Mucosa of stomach (tissue), 1 donor: ENCODE measurements at regions not wholly inside any gene's neighbourhood (a gene's known extent, or its start where the extent isn't known, plus 50 kb on each side); places are given as distances from the start of the nearest gene placed in this dataset.

ENCODE experiments used
- H3K27me3 ChIP-seq: one replicate; pipeline ENCODE4 v1.7.0; 2013; ENCODE audit warnings: mild to moderate bottlenecking, low read length; ENCODE audit not compliant: control insufficient read depth, insufficient read depth
- H3K36me3 ChIP-seq: one replicate; pipeline ENCODE4 v1.7.0; 2013; ENCODE audit warnings: low read length; ENCODE audit not compliant: control insufficient read depth, insufficient read depth
- H3K4me1 ChIP-seq: one replicate; pipeline ENCODE4 v1.7.0; 2013; ENCODE audit warnings: mild to moderate bottlenecking, low read length; ENCODE audit not compliant: control insufficient read depth, insufficient read depth
- H3K4me3 ChIP-seq: one replicate; pipeline ENCODE4 v1.7.0; 2013; ENCODE audit warnings: low read length
- H3K9ac ChIP-seq: one replicate; pipeline ENCODE4 v1.7.0; 2013; ENCODE audit warnings: mild to moderate bottlenecking, low read length, moderate library complexity
- H3K9me3 ChIP-seq: one replicate; pipeline ENCODE4 v1.7.0; 2013; ENCODE audit warnings: mild to moderate bottlenecking, low read length, moderate library complexity; ENCODE audit not compliant: control insufficient read depth
- donor health status: Pancreatic carcinoma.

GRCh38 chr1:87888446-87888845 is 559.8 kb downstream of the LMO4 start:
- no peaks in the 10 kb centered on the region for H3K27me3 ChIP-seq
- H3K4me3 ChIP-seq = no peak overlapping the region
- H3K9me3 ChIP-seq = no peaks in the 10 kb centered on the region
- H3K9ac ChIP-seq = no peak overlapping the region
- no peaks in the 10 kb centered on the region for H3K36me3 ChIP-seq
- H3K4me1 ChIP-seq = peaks cover 23% of the 10 kb centered on the region

- Histone ChIP-seq H3K4me3 (no peak overlapping the region), H3K9me3 (no peaks in the 10 kb centered on the region), H3K4me1 (no peaks in the 10 kb centered on the region), H3K9ac (no peak overlapping the region), H3K36me3 (no peaks in the 10 kb centered on the region), H3K27me3 (no peaks in the 10 kb centered on the region)
Observed at GRCh38 chr1:87894062-87894461, 565.4 kb downstream of the LMO4 start.

DNA sequence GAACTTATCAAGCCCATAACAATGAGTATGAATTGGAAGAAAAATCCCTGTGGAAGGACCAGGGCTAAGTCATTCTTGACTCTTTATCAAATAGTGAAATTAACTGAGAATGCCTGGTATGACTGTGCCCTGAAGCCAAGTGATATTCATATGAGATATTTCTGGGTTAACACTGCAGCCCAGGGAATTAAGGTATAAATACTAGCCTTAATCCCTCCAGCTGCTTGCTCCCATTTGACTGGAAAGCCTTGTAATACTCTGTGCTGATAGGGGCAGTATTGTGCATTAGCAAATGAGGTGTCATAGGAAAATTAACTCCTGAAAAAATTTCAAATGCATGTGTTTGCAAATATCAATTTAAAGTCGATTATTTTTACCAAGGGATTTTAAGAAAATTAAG is 568.8 kb downstream of the LMO4 start:
- peaks cover under 1% of the 10 kb centered on the region for H3K4me1 ChIP-seq
- H3K9ac ChIP-seq = no peak overlapping the region
- no peak overlapping the region for H3K4me3 ChIP-seq
- no peaks in the 10 kb centered on the region for H3K9me3 ChIP-seq
- H3K27me3 ChIP-seq = no peaks in the 10 kb centered on the region
- no peaks in the 10 kb centered on the region for H3K36me3 ChIP-seq

GRCh38 chr1:87898431-87898830 is 569.8 kb downstream of the LMO4 start:
- H3K4me1 ChIP-seq = peaks cover 9% of the 10 kb centered on the region
- no peaks in the 10 kb centered on the region for H3K36me3 ChIP-seq
- H3K9me3 ChIP-seq = no peaks in the 10 kb centered on the region
- H3K9ac ChIP-seq = no peak overlapping the region
- H3K4me3 ChIP-seq = no peak overlapping the region
- no peaks in the 10 kb centered on the region for H3K27me3 ChIP-seq

- no peak overlapping the region for H3K4me3 ChIP-seq
- no peaks in the 10 kb centered on the region for H3K27me3 ChIP-seq
- H3K9me3 ChIP-seq = no peaks in the 10 kb centered on the region
Observed at GRCh38 chr1:87899017-87899416, 570.3 kb downstream of the LMO4 start.

DNA sequence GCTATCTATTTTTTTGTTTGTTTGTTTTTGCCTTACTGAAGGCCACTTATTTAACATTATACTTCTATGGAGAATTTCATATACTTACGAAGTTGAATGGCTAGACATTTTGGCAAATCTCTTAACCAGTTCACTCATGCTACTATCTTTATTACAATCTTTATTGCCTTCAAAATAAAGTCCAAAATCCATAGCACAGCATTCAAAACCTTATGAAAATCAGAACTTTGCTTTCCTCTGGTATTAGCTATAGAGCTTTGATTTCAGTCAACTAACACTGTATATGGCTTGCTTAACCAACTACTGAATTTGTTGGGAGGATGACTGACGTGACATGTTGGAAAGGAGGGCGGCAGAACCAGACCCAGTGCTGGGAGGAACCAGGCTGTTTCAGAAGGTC is 571.1 kb downstream of the LMO4 start:
- no peaks in the 10 kb centered on the region for H3K27me3 ChIP-seq
- no peaks in the 10 kb centered on the region for H3K36me3 ChIP-seq
- H3K4me3 ChIP-seq = no peak overlapping the region
- peaks cover 9% of the 10 kb centered on the region for H3K4me1 ChIP-seq
- H3K9ac ChIP-seq = no peak overlapping the region
- H3K9me3 ChIP-seq = no peaks in the 10 kb centered on the region

More at GRCh38 chr1:87899017-87899416, 570.3 kb downstream of the LMO4 start:
- no peaks in the 10 kb centered on the region for H3K36me3 ChIP-seq
- peaks cover 9% of the 10 kb centered on the region for H3K4me1 ChIP-seq
- H3K9ac ChIP-seq = no peak overlapping the region

GRCh38 chr1:87902830-87903229 is 574.1 kb downstream of the LMO4 start:
- Histone ChIP-seq H3K9me3 (no peaks in the 10 kb centered on the region), H3K27me3 (no peaks in the 10 kb centered on the region), H3K36me3 (no peaks in the 10 kb centered on the region), H3K4me1 (peaks cover 9% of the 10 kb centered on the region), H3K9ac (no peak overlapping the region), H3K4me3 (no peak overlapping the region)

GRCh38 chr1:87903242-87903641 is 574.6 kb downstream of the LMO4 start:
- Histone ChIP-seq H3K36me3 (no peaks in the 10 kb centered on the region), H3K27me3 (no peaks in the 10 kb centered on the region), H3K4me1 (peaks cover 9% of the 10 kb centered on the region), H3K4me3 (no peak overlapping the region), H3K9me3 (no peaks in the 10 kb centered on the region), H3K9ac (no peak overlapping the region)

DNA sequence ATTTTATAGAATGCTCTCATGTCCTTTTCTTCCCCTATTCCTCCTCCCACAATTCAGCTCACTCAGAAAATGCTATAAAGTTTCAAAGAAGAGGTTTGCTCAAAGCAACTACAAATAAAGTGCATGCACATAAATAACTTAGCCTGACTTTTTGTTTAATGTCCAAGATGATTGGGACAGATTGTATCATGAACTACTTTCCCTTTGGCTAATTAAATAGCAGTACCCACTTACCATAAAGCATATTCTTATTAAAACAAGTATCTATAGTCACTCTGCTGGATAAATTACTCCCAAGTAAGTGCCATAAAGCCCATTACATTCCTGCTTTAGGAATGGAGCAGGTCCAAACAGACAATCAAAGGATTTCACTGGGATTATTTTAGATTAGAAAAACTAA is 576.0 kb downstream of the LMO4 start:
- Histone ChIP-seq H3K9ac (no peak overlapping the region), H3K9me3 (no peaks in the 10 kb centered on the region), H3K4me1 (peaks cover 9% of the 10 kb centered on the region), H3K4me3 (no peak overlapping the region), H3K36me3 (no peaks in the 10 kb centered on the region), H3K27me3 (no peaks in the 10 kb centered on the region)

DNA sequence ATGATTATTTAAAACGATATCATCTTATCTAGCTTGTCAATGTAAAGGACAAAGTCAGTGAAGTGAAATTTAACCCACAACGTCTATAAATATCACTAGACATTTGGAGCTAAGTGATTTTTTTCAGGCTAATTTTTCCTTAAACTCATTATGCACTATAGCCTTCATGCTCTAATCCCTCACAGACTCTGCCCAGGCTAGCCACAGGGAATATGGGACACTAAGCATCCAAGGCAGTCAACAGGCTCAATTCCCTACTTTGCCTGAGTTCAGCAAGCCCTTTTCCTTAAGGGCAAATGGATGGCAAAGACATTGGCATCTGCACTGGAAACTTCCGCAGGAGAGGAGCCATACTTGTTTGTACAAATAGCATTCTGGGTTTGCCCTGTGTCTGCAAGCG is 577.0 kb downstream of the LMO4 start:
- no peaks in the 10 kb centered on the region for H3K9me3 ChIP-seq
- no peaks in the 10 kb centered on the region for H3K36me3 ChIP-seq
- no peak overlapping the region for H3K4me3 ChIP-seq
- H3K4me1 ChIP-seq = peaks cover 9% of the 10 kb centered on the region
- no peaks in the 10 kb centered on the region for H3K27me3 ChIP-seq
- no peak overlapping the region for H3K9ac ChIP-seq

DNA sequence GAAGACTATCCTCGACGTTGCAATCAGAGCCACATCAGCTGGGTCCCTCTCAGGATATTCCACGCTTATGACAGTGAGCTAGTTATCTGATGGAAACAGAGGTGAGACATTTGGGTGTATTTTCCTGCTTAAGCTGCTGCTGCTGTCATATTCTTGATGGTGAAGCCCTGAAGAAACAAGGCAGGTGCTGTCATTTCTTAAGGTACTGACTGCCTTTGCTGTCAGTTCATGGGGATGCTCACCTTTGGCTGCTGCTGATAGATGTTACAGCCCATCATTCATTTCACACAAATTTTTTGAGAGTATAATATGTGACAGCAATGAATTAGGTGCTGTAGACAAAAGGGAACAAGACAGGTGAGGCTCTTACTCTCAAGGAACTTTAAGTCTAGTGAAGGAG is 577.4 kb downstream of the LMO4 start:
- Histone ChIP-seq H3K9me3 (no peaks in the 10 kb centered on the region), H3K4me1 (peaks cover 9% of the 10 kb centered on the region), H3K9ac (no peak overlapping the region), H3K4me3 (no peak overlapping the region), H3K36me3 (no peaks in the 10 kb centered on the region), H3K27me3 (no peaks in the 10 kb centered on the region)

GRCh38 chr1:87913361-87913760 is 584.7 kb downstream of the LMO4 start:
- Histone ChIP-seq H3K9me3 (no peaks in the 10 kb centered on the region), H3K36me3 (no peaks in the 10 kb centered on the region), H3K4me3 (no peak overlapping the region), H3K9ac (no peak overlapping the region), H3K27me3 (no peaks in the 10 kb centered on the region), H3K4me1 (no peaks in the 10 kb centered on the region)

DNA sequence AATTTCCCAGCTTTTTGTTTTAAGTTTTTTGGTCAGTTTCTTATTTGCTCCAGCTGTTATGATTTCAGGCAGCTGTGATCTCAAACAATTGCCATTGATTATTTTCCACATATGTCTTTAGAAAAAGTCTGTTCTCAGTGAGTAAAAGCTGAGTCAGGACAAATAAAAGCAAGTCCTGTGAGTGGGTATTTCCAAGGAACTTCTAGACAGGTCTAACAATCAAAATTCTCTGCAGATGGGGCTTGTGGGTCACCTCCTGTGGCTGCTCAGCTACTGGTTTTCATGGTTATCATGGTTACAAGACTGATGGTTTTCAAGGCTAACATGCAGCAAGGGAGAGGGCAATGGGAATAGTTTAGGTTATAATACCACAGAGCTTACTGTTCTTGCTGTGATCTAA is 585.7 kb downstream of the LMO4 start:
- H3K27me3 ChIP-seq = no peaks in the 10 kb centered on the region
- no peaks in the 10 kb centered on the region for H3K9me3 ChIP-seq
- no peaks in the 10 kb centered on the region for H3K36me3 ChIP-seq
- no peak overlapping the region for H3K9ac ChIP-seq
- H3K4me3 ChIP-seq = no peak overlapping the region
- no peaks in the 10 kb centered on the region for H3K4me1 ChIP-seq
